Peyer's patch (tissue), 4 donors: ENCODE measurements at regions not wholly inside any gene's neighbourhood (a gene's known extent, or its start where the extent isn't known, plus 50 kb on each side); places are given as distances from the start of the nearest gene placed in this dataset.

Experiments used
- POLR2A ChIP-seq, 2 donors: fragments of 450-650 bp; IDR thresholded peaks; one replicate each; pipeline ENCODE4 v1.5.1; 2017; ENCODE audit warnings: antibody characterized with exemption in 2 of 2, mild to moderate bottlenecking in 2 of 2, moderate library complexity in 2 of 2
- TF ChIP-seq, protein P1 (sequence below), 6 experiments: fragments of 450-650 bp in 4 of 6; fragments of 200-600 bp in 2 of 6; sonication (generic) in 1 of 6; IDR thresholded peaks; one replicate each; pipeline ENCODE4 v1.5.1; 2017 to 2019; ENCODE audit warnings: antibody characterized with exemption in 6 of 6, mild to moderate bottlenecking in 3 of 6, moderate library complexity in 1 of 6

DNA sequence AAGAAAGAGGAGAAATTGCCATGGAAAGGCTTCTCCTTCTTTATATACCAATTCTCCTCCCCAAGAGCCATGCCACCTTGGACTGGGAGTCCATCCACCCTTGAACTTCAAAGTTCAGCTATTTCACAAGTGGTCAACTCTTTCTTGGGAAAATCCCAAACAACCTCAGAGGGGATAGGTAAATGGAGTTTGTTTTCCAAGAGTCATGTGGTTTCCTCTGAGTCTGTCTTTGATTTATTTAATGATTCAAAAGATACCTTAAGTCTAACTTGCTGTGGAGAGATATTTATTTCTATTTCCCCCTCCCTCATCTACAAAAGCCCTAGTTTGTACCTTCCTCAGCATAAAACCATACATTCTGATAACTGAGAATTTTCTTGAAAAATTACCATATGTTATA lies 758.6 kb upstream of the IGFBP3 start:
- TF ChIP-seq, protein P1, sequence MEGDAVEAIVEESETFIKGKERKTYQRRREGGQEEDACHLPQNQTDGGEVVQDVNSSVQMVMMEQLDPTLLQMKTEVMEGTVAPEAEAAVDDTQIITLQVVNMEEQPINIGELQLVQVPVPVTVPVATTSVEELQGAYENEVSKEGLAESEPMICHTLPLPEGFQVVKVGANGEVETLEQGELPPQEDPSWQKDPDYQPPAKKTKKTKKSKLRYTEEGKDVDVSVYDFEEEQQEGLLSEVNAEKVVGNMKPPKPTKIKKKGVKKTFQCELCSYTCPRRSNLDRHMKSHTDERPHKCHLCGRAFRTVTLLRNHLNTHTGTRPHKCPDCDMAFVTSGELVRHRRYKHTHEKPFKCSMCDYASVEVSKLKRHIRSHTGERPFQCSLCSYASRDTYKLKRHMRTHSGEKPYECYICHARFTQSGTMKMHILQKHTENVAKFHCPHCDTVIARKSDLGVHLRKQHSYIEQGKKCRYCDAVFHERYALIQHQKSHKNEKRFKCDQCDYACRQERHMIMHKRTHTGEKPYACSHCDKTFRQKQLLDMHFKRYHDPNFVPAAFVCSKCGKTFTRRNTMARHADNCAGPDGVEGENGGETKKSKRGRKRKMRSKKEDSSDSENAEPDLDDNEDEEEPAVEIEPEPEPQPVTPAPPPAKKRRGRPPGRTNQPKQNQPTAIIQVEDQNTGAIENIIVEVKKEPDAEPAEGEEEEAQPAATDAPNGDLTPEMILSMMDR (IDR thresholded peaks at IDR 0.05), result no peak
- TF ChIP-seq POLR2A (IDR thresholded peaks at IDR 0.05), result no peak
